ENCODE measurements at regions not wholly inside any gene's neighbourhood (a gene's known extent, or its start where the extent isn't known, plus 50 kb on each side); places are given as distances from the start of the nearest gene placed in this dataset.

GRCh38 chr18:77572537-77572936 is 322.9 kb downstream of the GALR1 start:
- no peak for DNase-seq (ENCODE audit: low read depth)

- DNase-seq (ENCODE audit: low read depth) = no peak
These were observed 323.9 kb downstream of the GALR1 start for GRCh38 chr18:77573571-77573970.

DNA sequence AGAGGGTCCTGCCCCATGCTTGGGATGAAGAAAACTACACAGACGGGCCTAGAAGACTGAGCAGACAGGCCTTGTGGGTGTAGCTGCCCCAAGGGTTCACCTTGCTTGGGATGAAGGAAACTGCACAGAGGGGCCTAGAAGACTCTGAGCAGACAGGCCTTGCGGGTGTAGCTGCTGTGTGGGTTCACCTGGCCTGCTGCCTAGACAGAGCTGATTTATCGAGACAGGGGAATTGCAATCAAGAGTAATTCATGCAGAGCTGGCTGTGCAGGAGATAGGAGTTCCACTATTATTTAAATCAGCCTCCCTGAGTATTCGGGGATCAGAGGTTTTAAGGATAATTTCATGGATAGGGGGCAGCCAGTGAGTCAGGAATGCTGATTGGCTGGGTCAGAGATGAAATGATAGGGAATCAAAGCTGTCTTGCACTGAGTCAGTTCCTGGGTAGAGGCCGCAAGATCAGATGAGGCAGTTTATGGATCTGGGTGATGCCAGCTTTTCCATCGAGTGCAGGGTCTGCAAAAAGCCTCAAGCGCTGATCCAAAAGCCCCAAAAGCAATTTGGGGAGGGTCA is 341.4 kb downstream of the GALR1 start:
- DNase-seq (ENCODE audit: low read depth) = no peak

DNA sequence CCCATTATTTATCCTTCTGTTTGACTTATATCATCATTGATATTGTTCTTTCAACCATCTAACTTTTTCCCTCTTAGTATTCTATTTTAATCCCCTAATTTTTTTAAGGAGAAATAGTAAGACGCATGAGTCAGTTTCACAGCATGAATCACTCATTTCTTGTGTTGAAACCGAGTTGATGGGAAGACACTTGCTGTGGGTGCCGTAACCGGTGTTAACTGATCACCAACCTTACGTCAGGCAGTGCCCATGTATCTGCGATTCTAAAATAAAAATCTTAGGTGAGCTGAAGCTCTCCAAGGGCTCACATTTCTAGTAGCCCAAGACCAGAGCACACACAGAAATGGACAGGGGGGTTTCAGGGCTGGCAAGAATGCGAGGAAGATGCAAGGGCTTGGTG is 348.1 kb downstream of the GALR1 start:
- DNase-seq (ENCODE audit: low read depth) = no peak

- no peak for DNase-seq (ENCODE audit: low read depth)
These were observed 351.0 kb downstream of the GALR1 start for GRCh38 chr18:77600674-77601073.

GRCh38 chr18:77601567-77601966 is 351.9 kb downstream of the GALR1 start:
- no peak for DNase-seq (ENCODE audit: low read depth)

DNA sequence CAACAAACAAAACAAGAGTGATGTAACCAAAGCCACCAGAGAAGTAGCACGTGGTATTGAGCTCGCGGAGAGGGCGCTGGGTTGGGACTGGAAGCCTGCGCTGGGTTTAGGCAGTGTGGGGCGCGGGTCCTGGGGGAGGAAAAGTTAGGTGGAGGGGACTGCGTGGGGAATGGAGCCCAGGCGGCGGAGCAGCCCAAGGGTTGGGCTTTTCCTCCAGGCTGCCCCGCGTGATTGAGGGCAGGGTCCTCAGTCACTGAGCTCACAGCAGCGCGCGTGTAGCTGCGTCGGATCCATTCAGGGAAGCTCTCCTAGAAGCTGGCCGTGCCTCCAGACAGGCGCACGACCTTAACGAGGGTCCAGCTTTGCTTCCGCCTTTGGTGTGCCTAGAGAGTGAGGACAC is 357.4 kb downstream of the GALR1 start:
- DNase-seq (ENCODE audit: low read depth) = no peak

DNA sequence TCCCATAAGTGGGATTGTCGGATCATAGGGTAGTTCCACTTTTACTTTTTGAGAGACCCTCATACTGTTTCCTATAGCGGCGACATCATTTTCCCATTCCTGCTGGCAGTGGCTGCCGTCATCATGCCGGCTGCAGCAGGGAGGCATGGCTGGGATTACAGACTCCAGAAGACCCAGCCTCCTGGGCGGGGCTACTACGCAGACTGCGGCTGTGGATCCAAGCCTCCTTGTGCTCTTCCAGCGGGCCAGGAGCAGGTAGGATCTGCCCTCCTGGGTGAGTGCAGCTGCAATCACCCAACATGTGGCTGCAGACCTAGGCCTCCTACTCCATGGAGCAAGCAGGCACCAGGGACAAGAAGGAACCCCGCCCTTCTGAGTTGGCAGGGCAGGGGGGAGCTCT is 359.2 kb downstream of the GALR1 start:
- DNase-seq (ENCODE audit: low read depth) = no peak

- peak; percentile 13 for DNase-seq (ENCODE audit: low read depth)
These were observed 368.0 kb downstream of the GALR1 start for GRCh38 chr18:77617694-77618093.

DNA sequence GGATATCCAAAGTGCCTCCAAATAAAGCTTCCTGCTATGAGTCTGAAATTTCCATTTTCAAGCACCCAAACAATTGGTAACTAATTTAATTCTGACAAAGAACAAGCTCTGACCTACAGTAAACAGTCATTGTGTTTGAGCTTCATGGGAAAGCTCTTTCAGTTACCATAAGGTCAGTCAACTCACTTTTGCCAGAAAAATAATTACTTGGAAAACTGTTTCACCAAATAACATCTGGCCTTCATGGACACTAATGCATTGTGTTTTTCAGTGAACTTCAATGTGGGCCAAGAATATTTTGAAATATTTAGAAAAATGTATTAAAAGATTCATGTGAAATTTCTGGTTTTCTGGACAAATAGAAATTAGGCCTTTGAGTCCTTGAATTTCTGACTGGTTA is 369.9 kb downstream of the GALR1 start:
- DNase-seq (ENCODE audit: low read depth) = no peak

- peak; percentile 29 for DNase-seq (ENCODE audit: low read depth)
These were observed 372.5 kb downstream of the GALR1 start for GRCh38 chr18:77622009-77622692.

GRCh38 chr18:77632758-77633157 is 383.1 kb downstream of the GALR1 start:
- DNase-seq (ENCODE audit: low read depth) = no peak

DNA sequence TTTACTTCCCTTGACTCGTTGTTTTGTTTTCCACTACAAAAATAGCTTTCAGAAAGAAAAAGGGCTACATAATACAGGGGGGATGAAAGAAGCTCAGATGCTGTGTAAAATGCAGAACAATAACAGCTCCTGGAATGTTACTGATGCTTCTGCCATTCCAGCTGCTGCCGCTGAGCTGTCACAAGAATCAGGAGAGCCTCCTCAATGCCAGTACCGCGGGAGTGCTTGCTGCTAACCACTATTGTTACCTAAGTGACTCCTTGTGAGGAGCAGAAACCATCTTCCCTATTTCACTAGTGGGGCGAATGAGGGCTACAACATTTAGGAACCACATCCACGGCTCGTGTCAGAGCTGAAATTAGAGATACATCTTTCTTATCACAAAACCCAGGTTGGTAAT is 384.8 kb downstream of the GALR1 start:
- DNase-seq (ENCODE audit: low read depth) = no peak

- no peak for DNase-seq (ENCODE audit: low read depth)
These were observed 385.8 kb downstream of the GALR1 start for GRCh38 chr18:77635451-77635850.

DNA sequence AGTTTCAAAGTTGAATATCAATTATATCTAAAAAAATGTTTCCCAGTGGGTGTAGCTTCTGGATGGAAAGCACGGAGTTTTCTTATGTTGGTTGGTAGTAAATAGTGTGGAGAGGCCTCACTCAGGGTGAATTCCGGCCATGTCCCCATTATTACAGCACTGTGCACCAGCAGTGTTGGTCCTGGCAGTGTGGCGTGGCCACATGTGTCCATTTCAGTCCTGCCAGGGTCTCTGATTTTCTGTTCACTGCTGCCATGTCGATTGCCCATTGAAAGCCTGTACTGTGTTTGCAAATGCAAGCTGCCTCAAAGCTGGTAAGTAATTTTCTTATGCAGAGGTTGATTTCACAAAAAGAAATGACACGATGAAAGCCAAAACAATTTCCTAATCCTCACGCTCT is 386.2 kb downstream of the GALR1 start:
- no peak for DNase-seq (ENCODE audit: low read depth)

DNA sequence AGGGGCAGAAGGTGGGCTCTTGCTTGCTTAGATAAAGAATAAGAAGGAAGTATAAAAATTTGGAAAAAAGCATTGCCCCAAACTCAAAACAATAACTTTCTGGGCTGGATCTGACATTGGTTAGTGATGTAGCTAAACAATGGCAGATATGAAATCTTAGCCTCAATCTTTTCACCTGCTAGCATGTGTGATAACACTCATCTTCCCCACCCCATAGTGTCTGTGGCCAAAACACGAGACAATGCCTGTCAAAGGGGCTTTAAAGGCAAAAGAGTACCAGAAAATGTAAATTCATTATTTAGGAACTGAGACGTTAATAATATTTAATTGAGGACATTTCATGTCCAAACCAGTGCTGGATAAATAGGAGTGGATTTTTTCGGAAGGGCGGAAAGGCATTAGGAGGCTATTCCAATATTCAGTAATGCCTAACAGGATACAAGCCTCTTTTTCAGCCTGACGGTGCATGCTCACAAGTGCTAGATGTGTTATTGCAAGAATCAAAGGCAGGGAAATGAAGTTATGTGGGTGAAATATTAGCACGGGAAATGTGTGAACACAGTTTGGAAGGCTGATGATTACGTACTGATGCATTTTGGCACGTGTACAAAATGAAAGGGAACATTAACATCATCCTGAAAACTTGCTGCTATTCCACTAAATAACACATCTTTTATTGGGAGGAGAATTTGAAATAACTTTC is 395.7 kb downstream of the GALR1 start:
- no peak for DNase-seq (ENCODE audit: low read depth)

DNA sequence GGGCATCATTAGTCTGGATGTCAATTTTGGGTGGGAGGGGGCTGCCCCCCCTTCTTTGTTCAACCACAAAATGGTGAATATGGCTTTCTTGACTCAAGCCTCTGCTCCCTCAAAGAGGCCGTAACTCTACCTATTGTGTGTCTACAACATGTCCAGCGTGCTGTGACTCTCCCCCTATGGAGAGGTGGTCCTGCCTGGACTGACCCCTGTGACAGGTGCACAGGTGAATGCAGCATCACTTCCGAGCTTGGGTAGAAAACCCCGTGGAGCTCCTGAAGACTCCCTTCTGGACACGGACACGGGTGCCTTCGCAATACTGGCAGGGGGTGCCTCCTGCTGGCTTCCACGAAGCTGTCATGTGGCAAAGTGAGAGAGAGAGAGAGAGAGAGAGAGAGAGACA is 397.8 kb downstream of the GALR1 start:
- no peak for DNase-seq (ENCODE audit: low read depth)

DNA sequence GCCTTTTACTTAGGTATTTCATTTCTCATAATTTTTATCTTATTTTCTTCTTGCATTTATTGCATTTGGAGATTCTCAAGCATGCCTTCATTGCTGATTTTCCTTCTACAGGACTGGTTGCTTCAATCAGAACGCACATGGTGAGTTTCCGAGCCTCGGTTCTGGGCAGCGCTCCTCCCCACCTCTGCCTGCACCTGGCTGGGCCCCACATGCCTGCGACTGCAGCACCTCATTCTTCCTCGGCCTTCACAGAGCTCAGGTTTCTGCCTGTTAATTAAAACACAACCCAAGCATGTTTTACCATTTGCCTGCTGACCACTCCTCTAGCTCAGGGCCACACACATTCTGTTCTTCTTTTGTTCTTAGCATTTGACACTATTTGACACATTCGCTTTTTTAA is 398.8 kb downstream of the GALR1 start:
- DNase-seq (ENCODE audit: low read depth) = no peak

- peak; percentile 44 for DNase-seq (ENCODE audit: low read depth)
These were observed 401.2 kb downstream of the GALR1 start for GRCh38 chr18:77650799-77651385.

DNA sequence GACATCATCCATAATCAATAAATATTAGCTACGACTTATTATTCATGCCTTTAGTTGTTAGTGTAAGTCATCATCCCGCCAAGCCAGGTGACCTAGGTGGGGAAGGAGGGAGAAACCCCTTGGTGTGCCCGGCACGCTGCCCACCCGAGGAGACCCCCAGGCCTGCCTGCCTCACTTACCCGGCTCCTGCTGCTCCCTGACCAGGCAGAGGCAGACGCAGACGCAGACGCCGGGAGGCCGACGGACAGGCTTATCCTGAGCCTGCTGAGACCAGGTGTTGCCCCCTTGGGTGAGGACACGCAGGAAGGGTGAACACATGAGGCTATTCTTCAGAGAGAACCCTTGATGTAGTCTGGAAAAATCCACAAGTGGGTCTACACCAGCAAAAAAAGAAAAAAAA is 401.8 kb downstream of the GALR1 start:
- no peak for DNase-seq (ENCODE audit: low read depth)

- DNase-seq (ENCODE audit: low read depth) = no peak
These were observed 404.1 kb downstream of the GALR1 start for GRCh38 chr18:77653792-77654191.

GRCh38 chr18:77654302-77654701 is 404.7 kb downstream of the GALR1 start:
- no peak for DNase-seq (ENCODE audit: low read depth)

All from RPMI7951 (cell line).